ENCODE measurements at regions not wholly inside any gene's neighbourhood (a gene's known extent, or its start where the extent isn't known, plus 50 kb on each side); places are given as distances from the start of the nearest gene placed in this dataset.

- no peak overlapping the region for H3K4me3 ChIP-seq (ENCODE audit: low read length)
- intact Hi-C loops (cut with micrococcal nuclease) = no loop called here
Observed at GRCh38 chr13:68025604-68026003, 795.5 kb upstream of the PCDH9 start.

GRCh38 chr13:68023838-68024581 is 793.9 kb upstream of the PCDH9 start:
- CTCF ChIA-PET = no interaction called here
- DNase-seq (no peak), ATAC-seq (no peak)
- H3K4me3 ChIP-seq (ENCODE audit: low read length) = no peak overlapping the region
- no peaks in the 10 kb centered on the region for H3F3A ChIP-seq (ENCODE audit: low read length, unreplicated experiment)
- no peaks in the 10 kb centered on the region for H3K79me2 ChIP-seq (ENCODE audit: low read length)
- no peaks in the 10 kb centered on the region for H3K9me2 ChIP-seq (replicated peaks; ENCODE audit: low read length)
- TF ChIP-seq EZH2phosphoT487 (IDR thresholded peaks at IDR 0.05; ENCODE audit: borderline replicate concordance, low read length) (no peak), EZH2 (IDR thresholded peaks at IDR 0.05; ENCODE audit: low read length, unreplicated experiment) (no peak), CTCF (conservative IDR thresholded peaks at IDR 0.05; ENCODE audit: low read depth, low read length) (no peak)
- no peaks in the 10 kb centered on the region for H3K9me3 ChIP-seq (ENCODE audit: low read length)
- no peaks in the 10 kb centered on the region for H3K27me3 ChIP-seq (ENCODE audit: low read length)
- intact Hi-C loops (cut with micrococcal nuclease) = no loop called here
- POLR2A ChIA-PET (ENCODE audit: unreplicated experiment) = interaction anchor here (0.7 kb wide), 1 partner anchor 478 kb away, joined by 6 read pairs; no protein-coding TSS in a partner anchor
- no peak overlapping the region for H3K9ac ChIP-seq (ENCODE audit: low read length)
- no peaks in the 10 kb centered on the region for H4K20me1 ChIP-seq (ENCODE audit: low read length)
- H3K4me2 ChIP-seq (ENCODE audit: low read length) = no peak overlapping the region
- H3K36me3 ChIP-seq (ENCODE audit: low read depth, low read length) = no peaks in the 10 kb centered on the region
- H2AFZ ChIP-seq (ENCODE audit: low read length) = no peak overlapping the region
- BruUV-seq (replicated peaks) = no TSS peak
- H3K27ac ChIP-seq (ENCODE audit: low read length) = no peak overlapping the region
- H3K4me1 ChIP-seq (ENCODE audit: insufficient read depth, low read length) = no peaks in the 10 kb centered on the region

More at GRCh38 chr13:68025604-68026003, 795.5 kb upstream of the PCDH9 start:
- no peaks in the 10 kb centered on the region for H3F3A ChIP-seq (ENCODE audit: low read length, unreplicated experiment)
- no peaks in the 10 kb centered on the region for H3K9me2 ChIP-seq (replicated peaks; ENCODE audit: low read length)
- DNase-seq (no peak), ATAC-seq (no peak)
- H3K9ac ChIP-seq (ENCODE audit: low read length) = no peak overlapping the region
- CTCF ChIA-PET = interaction anchor here (0.6 kb wide), 1 partner anchor 47 kb away, joined by 4 read pairs; no protein-coding TSS in a partner anchor
- no peaks in the 10 kb centered on the region for H3K27me3 ChIP-seq (ENCODE audit: low read length)
- no peak overlapping the region for H3K27ac ChIP-seq (ENCODE audit: low read length)
- BruUV-seq (replicated peaks) = no TSS peak
- POLR2A ChIA-PET (ENCODE audit: unreplicated experiment) = no interaction called here
- H4K20me1 ChIP-seq (ENCODE audit: low read length) = no peaks in the 10 kb centered on the region
- no peaks in the 10 kb centered on the region for H3K79me2 ChIP-seq (ENCODE audit: low read length)
- no peak overlapping the region for H3K4me2 ChIP-seq (ENCODE audit: low read length)
- H3K9me3 ChIP-seq (ENCODE audit: low read length) = no peaks in the 10 kb centered on the region
- TF ChIP-seq EZH2phosphoT487 (IDR thresholded peaks at IDR 0.05; ENCODE audit: borderline replicate concordance, low read length) (no peak), EZH2 (IDR thresholded peaks at IDR 0.05; ENCODE audit: low read length, unreplicated experiment) (no peak), CTCF (conservative IDR thresholded peaks at IDR 0.05; ENCODE audit: low read depth, low read length) (no peak)
- H2AFZ ChIP-seq (ENCODE audit: low read length) = no peak overlapping the region
- no peaks in the 10 kb centered on the region for H3K4me1 ChIP-seq (ENCODE audit: insufficient read depth, low read length)
- H3K36me3 ChIP-seq (ENCODE audit: low read depth, low read length) = no peaks in the 10 kb centered on the region

GRCh38 chr13:68019901-68020300 is 789.8 kb upstream of the PCDH9 start:
- Histone ChIP-seq H3K4me1 (ENCODE audit: insufficient read depth, low read length) (no peaks in the 10 kb centered on the region), H3K27ac (ENCODE audit: low read length) (no peak overlapping the region), H2AFZ (ENCODE audit: low read length) (no peak overlapping the region), H3F3A (ENCODE audit: low read length, unreplicated experiment) (no peaks in the 10 kb centered on the region), H3K36me3 (ENCODE audit: low read depth, low read length) (no peaks in the 10 kb centered on the region), H3K9me2 (replicated peaks; ENCODE audit: low read length) (no peaks in the 10 kb centered on the region), H3K4me2 (ENCODE audit: low read length) (no peak overlapping the region), H3K9me3 (ENCODE audit: low read length) (no peaks in the 10 kb centered on the region), H3K27me3 (ENCODE audit: low read length) (no peaks in the 10 kb centered on the region), H3K79me2 (ENCODE audit: low read length) (no peaks in the 10 kb centered on the region), H3K9ac (ENCODE audit: low read length) (no peak overlapping the region), H3K4me3 (ENCODE audit: low read length) (no peak overlapping the region), H4K20me1 (ENCODE audit: low read length) (no peaks in the 10 kb centered on the region)
- intact Hi-C loops (cut with micrococcal nuclease) = no loop called here
- no peak for ATAC-seq
- DNase-seq = no peak
- CTCF ChIA-PET = no interaction called here
- BruUV-seq (replicated peaks) = no TSS peak
- TF ChIP-seq CTCF (conservative IDR thresholded peaks at IDR 0.05; ENCODE audit: low read depth, low read length) (no peak), EZH2 (IDR thresholded peaks at IDR 0.05; ENCODE audit: low read length, unreplicated experiment) (no peak), EZH2phosphoT487 (IDR thresholded peaks at IDR 0.05; ENCODE audit: borderline replicate concordance, low read length) (no peak)
- POLR2A ChIA-PET (ENCODE audit: unreplicated experiment) = no interaction called here

Measured in PC-3 (cell line).